GM23248 (cell line): ENCODE measurements at regions not wholly inside any gene's neighbourhood (a gene's known extent, or its start where the extent isn't known, plus 50 kb on each side); places are given as distances from the start of the nearest gene placed in this dataset.

Experiments
- DNase-seq: peaks from one replicate; pipeline ENCODE4 v3.0.0-alpha.2; 2015
- H2AFZ ChIP-seq: fragments of 200-600 bp; sonication (generic); 2 replicates; pipeline ENCODE4 v1.6.1; 2016; ENCODE audit warnings: antibody characterized with exemption
- H3F3A ChIP-seq: fragments of 200-600 bp; sonication (generic); 2 replicates; pipeline ENCODE4 v1.6.1; 2016; ENCODE audit warnings: mild to moderate bottlenecking, antibody characterized with exemption, mixed run types; ENCODE audit not compliant: insufficient read depth
- H3K27ac ChIP-seq: fragments of 200-600 bp; sonication (generic); 2 replicates; pipeline ENCODE4 v1.5.1; 2016; ENCODE audit warnings: mild to moderate bottlenecking
- H3K27me3 ChIP-seq: fragments of 200-600 bp; sonication (generic); replicated peaks from 2 replicates; pipeline ENCODE4 v1.6.1; 2016; ENCODE audit warnings: mild to moderate bottlenecking; ENCODE audit not compliant: insufficient read depth
- H3K36me3 ChIP-seq: fragments of 200-600 bp; sonication (generic); 2 replicates; pipeline ENCODE4 v1.6.1; 2016; ENCODE audit warnings: low read depth, mild to moderate bottlenecking
- H3K4me1 ChIP-seq: fragments of 200-600 bp; sonication (generic); 2 replicates; pipeline ENCODE4 v1.6.1; 2016; ENCODE audit warnings: mild to moderate bottlenecking; ENCODE audit not compliant: insufficient read depth
- H3K4me2 ChIP-seq: fragments of 200-600 bp; sonication (generic); one replicate; pipeline ENCODE4 v1.6.1; 2016; ENCODE audit warnings: mild to moderate bottlenecking; ENCODE audit not compliant: unreplicated experiment
- H3K4me3 ChIP-seq: fragments of 200-600 bp; sonication (generic); 2 replicates; pipeline ENCODE4 v1.5.1; 2016; ENCODE audit warnings: mild to moderate bottlenecking
- H3K79me2 ChIP-seq: fragments of 200-600 bp; sonication (generic); 2 replicates; pipeline ENCODE4 v1.6.1; 2016; ENCODE audit warnings: mild to moderate bottlenecking; ENCODE audit not compliant: insufficient read depth
- H3K9ac ChIP-seq: fragments of 200-600 bp; sonication (generic); 2 replicates; pipeline ENCODE4 v1.6.1; 2016; ENCODE audit warnings: mild to moderate bottlenecking
- H3K9me2 ChIP-seq: fragments of 200-600 bp; sonication (generic); 2 replicates; pipeline ENCODE4 v1.6.1; 2016; ENCODE audit warnings: mixed run types, mild to moderate bottlenecking, moderate library complexity; ENCODE audit not compliant: insufficient read depth
- H3K9me3 ChIP-seq: fragments of 200-600 bp; sonication (generic); one replicate; pipeline ENCODE4 v1.6.1; 2017; ENCODE audit warnings: low read depth
- H4K20me1 ChIP-seq: fragments of 200-600 bp; sonication (generic); 2 replicates; pipeline ENCODE4 v1.6.0; 2016; ENCODE audit not compliant: insufficient read depth
- EZH2 ChIP-seq: fragments of 200-600 bp; sonication (generic); IDR thresholded peaks from 2 replicates; pipeline ENCODE4 v1.6.1; 2018; ENCODE audit warnings: antibody characterized with exemption, mild to moderate bottlenecking; ENCODE audit not compliant: insufficient read depth, poor library complexity, severe bottlenecking
- EZH2phosphoT487 ChIP-seq: fragments of 200-600 bp; sonication (generic); IDR thresholded peaks from 2 replicates; pipeline ENCODE4 v1.6.1; 2018; ENCODE audit warnings: antibody characterized with exemption, moderate library complexity, mild to moderate bottlenecking, low read depth; ENCODE audit not compliant: insufficient read depth
- WGBS, 2 experiments: methylation state at CpG; one replicate each; pipeline ENCODE4 v1.1.6; 2015 to 2017; ENCODE audit warnings: low lambda C conversion rate in 2 of 2, low coverage in 1 of 2; ENCODE audit errors: missing lambda C conversion rate in 2 of 2; 5-methylcytosine and 5-hydroxymethylcytosine counted together
- in situ Hi-C: fragments of 300-500 bp; cut with MboI; formaldehyde crosslinking; loops from 2 replicates; pipeline ENCODE4 v1.15.0; 2020

GRCh38 chr1:182297335-182297734 lies 94.3 kb downstream of the GLUL start:
- Histone ChIP-seq H3K4me3 (no peak overlapping the region), H4K20me1 (no peaks in the 10 kb centered on the region), H3K9me3 (no peaks in the 10 kb centered on the region), H3K9me2 (no peaks in the 10 kb centered on the region), H3K4me2 (no peak overlapping the region), H3K27ac (no peak overlapping the region), H3K27me3 (no peaks in the 10 kb centered on the region), H2AFZ (no peak overlapping the region), H3K79me2 (no peaks in the 10 kb centered on the region), H3K4me1 (peaks cover 7% of the 10 kb centered on the region; the same call in 1 of the 2 replicates), H3K9ac (no peak overlapping the region), H3F3A (0 out of 2 replicates have a peak, but pooled peaks cover 5% of the 10 kb centered on the region), H3K36me3 (no peaks in the 10 kb centered on the region)
- in situ Hi-C loops: no loop called here
- TF ChIP-seq EZH2 (no peak), EZH2phosphoT487 (no peak)
- no peak for DNase-seq

GRCh38 chr1:182295697-182296096 lies 95.9 kb downstream of the GLUL start:
- Histone ChIP-seq H2AFZ (no peak overlapping the region), H3K4me2 (no peak overlapping the region), H3K4me3 (no peak overlapping the region), H3K27ac (no peak overlapping the region), H3K4me1 (peaks cover 5% of the 10 kb centered on the region), H3K79me2 (no peaks in the 10 kb centered on the region), H3F3A (peaks cover 4% of the 10 kb centered on the region), H3K9me3 (no peaks in the 10 kb centered on the region), H4K20me1 (no peaks in the 10 kb centered on the region), H3K9ac (no peak overlapping the region), H3K9me2 (no peaks in the 10 kb centered on the region), H3K36me3 (no peaks in the 10 kb centered on the region), H3K27me3 (no peaks in the 10 kb centered on the region)
- in situ Hi-C loops: no loop called here
- TF ChIP-seq EZH2 (no peak), EZH2phosphoT487 (no peak)
- DNase-seq: no peak
- 64 to 67% methylated on average over 1 of the region's 1 CpG for WGBS, 2 experiments

- TF ChIP-seq EZH2 (no peak), EZH2phosphoT487 (no peak)
- H2AFZ ChIP-seq: no peak overlapping the region
- WGBS, 2 experiments: 76 to 79% methylated on average over 5 of the region's 5 CpGs
- H3K9me3 ChIP-seq: no peaks in the 10 kb centered on the region
- no peak overlapping the region for H3K9ac ChIP-seq
- peaks cover 29% of the 10 kb centered on the region for H3F3A ChIP-seq
- H3K9me2 ChIP-seq: no peaks in the 10 kb centered on the region
- H4K20me1 ChIP-seq: no peaks in the 10 kb centered on the region
- H3K79me2 ChIP-seq: no peaks in the 10 kb centered on the region
- no peaks in the 10 kb centered on the region for H3K36me3 ChIP-seq
- no peaks in the 10 kb centered on the region for H3K27me3 ChIP-seq
- no peak overlapping the region for H3K4me3 ChIP-seq
- peaks cover 23% of the 10 kb centered on the region for H3K4me1 ChIP-seq
- in situ Hi-C loops: no loop called here
- no peak overlapping the region for H3K4me2 ChIP-seq
- no peak overlapping the region for H3K27ac ChIP-seq
- DNase-seq: no peak
Observed at GRCh38 chr1:182293119-182293589, 98.4 kb downstream of the GLUL start.

GRCh38 chr1:182292193-182292741 lies 99.3 kb downstream of the GLUL start:
- Histone ChIP-seq H3K4me2 (no peak overlapping the region), H3K9ac (no peak overlapping the region), H3K36me3 (no peaks in the 10 kb centered on the region), H3K9me2 (no peaks in the 10 kb centered on the region), H3K9me3 (no peaks in the 10 kb centered on the region), H3K4me1 (peaks cover 23% of the 10 kb centered on the region), H4K20me1 (no peaks in the 10 kb centered on the region), H3K79me2 (no peaks in the 10 kb centered on the region), H3F3A (peaks cover 30% of the 10 kb centered on the region), H2AFZ (no peak overlapping the region), H3K4me3 (no peak overlapping the region), H3K27ac (no peak overlapping the region), H3K27me3 (no peaks in the 10 kb centered on the region)
- WGBS, 2 experiments: 89% methylated on average over 8 of the region's 8 CpGs
- no peak for DNase-seq
- TF ChIP-seq EZH2phosphoT487: no peak
- no peak for TF ChIP-seq EZH2
- in situ Hi-C loops: no loop called here

GRCh38 chr1:182291584-182292192 lies 99.9 kb downstream of the GLUL start:
- DNase-seq: no peak
- H3K27me3 ChIP-seq: no peaks in the 10 kb centered on the region
- no peaks in the 10 kb centered on the region for H3K79me2 ChIP-seq
- H3K4me3 ChIP-seq: no peak overlapping the region
- no peaks in the 10 kb centered on the region for H3K36me3 ChIP-seq
- TF ChIP-seq EZH2 (no peak), EZH2phosphoT487 (no peak)
- WGBS, 2 experiments: 94 to 97% methylated on average over 3 of the region's 3 CpGs
- H3K4me1 ChIP-seq: peaks cover 23% of the 10 kb centered on the region
- in situ Hi-C loops: no loop called here
- no peaks in the 10 kb centered on the region for H3K9me3 ChIP-seq
- H3F3A ChIP-seq: peaks cover 30% of the 10 kb centered on the region
- no peak overlapping the region for H2AFZ ChIP-seq
- no peak overlapping the region for H3K9ac ChIP-seq
- H3K9me2 ChIP-seq: no peaks in the 10 kb centered on the region
- no peaks in the 10 kb centered on the region for H4K20me1 ChIP-seq
- H3K27ac ChIP-seq: no peak overlapping the region
- H3K4me2 ChIP-seq: no peak overlapping the region
